GM23338 (cell line): ENCODE measurements at regions not wholly inside any gene's neighbourhood (a gene's known extent, or its start where the extent isn't known, plus 50 kb on each side); places are given as distances from the start of the nearest gene placed in this dataset.

Experiments
- ATAC-seq: fragments of 200-7000 bp; cut with Tn5 transposase; 3 replicates; pipeline ENCODE4 v1.9.1; 2020
- DNase-seq: peaks from one replicate; pipeline ENCODE4 v3.0.0-alpha.2; 2015; ENCODE audit warnings: low spot score
- H2AFZ ChIP-seq: fragments of 200-600 bp; sonication (generic); 2 replicates; pipeline ENCODE4 v1.8.0; 2016; ENCODE audit warnings: antibody characterized with exemption, mild to moderate bottlenecking, moderate library complexity
- H3F3A ChIP-seq: fragments of 200-600 bp; sonication (generic); replicated peaks from 2 replicates; pipeline ENCODE4 v1.8.0; 2017; ENCODE audit warnings: antibody characterized with exemption, mixed run types, low read depth
- H3K27ac ChIP-seq: fragments of 200-600 bp; sonication (generic); 2 replicates; pipeline ENCODE4 v1.6.1; 2016; ENCODE audit warnings: low read depth
- H3K27me3 ChIP-seq: fragments of 200-600 bp; sonication (generic); 2 replicates; pipeline ENCODE4 v1.8.0; 2016; ENCODE audit warnings: mild to moderate bottlenecking, mixed run types, moderate library complexity; ENCODE audit not compliant: insufficient read depth
- H3K36me3 ChIP-seq: fragments of 200-600 bp; sonication (generic); 2 replicates; pipeline ENCODE4 v1.8.0; 2016; ENCODE audit warnings: mild to moderate bottlenecking; ENCODE audit not compliant: insufficient read depth
- H3K4me1 ChIP-seq: fragments of 200-600 bp; sonication (generic); 2 replicates; pipeline ENCODE4 v1.8.0; 2016; ENCODE audit warnings: mild to moderate bottlenecking, moderate library complexity; ENCODE audit not compliant: insufficient read depth
- H3K4me2 ChIP-seq: fragments of 200-600 bp; sonication (generic); 2 replicates; pipeline ENCODE4 v1.7.1; 2017; ENCODE audit warnings: mixed run types
- H3K4me3 ChIP-seq: fragments of 200-600 bp; sonication (generic); 2 replicates; pipeline ENCODE4 v1.6.1; 2016; ENCODE audit warnings: mixed run types
- H3K79me2 ChIP-seq: fragments of 200-600 bp; sonication (generic); replicated peaks from 2 replicates; pipeline ENCODE4 v1.8.0; 2017; ENCODE audit warnings: mild to moderate bottlenecking; ENCODE audit not compliant: insufficient read depth
- H3K9me2 ChIP-seq: fragments of 200-600 bp; sonication (generic); 2 replicates; pipeline ENCODE4 v1.8.0; 2017; ENCODE audit not compliant: insufficient read depth
- H4K20me1 ChIP-seq: fragments of 200-600 bp; sonication (generic); replicated peaks from 2 replicates; pipeline ENCODE4 v1.8.0; 2017; ENCODE audit warnings: mild to moderate bottlenecking; ENCODE audit not compliant: insufficient read depth
- H3K27ac Mint-ChIP-seq: 2 replicates; pipeline ENCODE4 v1.8.0; 2020; ENCODE audit warnings: inconsistent platforms, mild to moderate bottlenecking, moderate library complexity, mixed read lengths
- H3K27me3 Mint-ChIP-seq: 3 replicates; pipeline ENCODE4 v1.8.0; 2022; ENCODE audit warnings: low read depth, mild to moderate bottlenecking, moderate library complexity, mixed read lengths, inconsistent platforms; ENCODE audit not compliant: insufficient read depth, poor library complexity
- H3K36me3 Mint-ChIP-seq: 3 replicates; pipeline ENCODE4 v1.8.0; 2021; ENCODE audit warnings: low read depth, mild to moderate bottlenecking, inconsistent platforms, moderate library complexity, mixed read lengths
- H3K4me1 Mint-ChIP-seq: 3 replicates; pipeline ENCODE4 v1.8.0; 2020; ENCODE audit warnings: mild to moderate bottlenecking, inconsistent platforms, mixed read lengths
- H3K4me3 Mint-ChIP-seq: 3 replicates; pipeline ENCODE4 v1.8.0; 2021; ENCODE audit warnings: moderate library complexity, mild to moderate bottlenecking, inconsistent platforms, mixed read lengths
- H3K9me3 Mint-ChIP-seq: 3 replicates; pipeline ENCODE4 v1.8.0; 2020; ENCODE audit warnings: moderate library complexity, mild to moderate bottlenecking, inconsistent platforms, mixed read lengths
- CREB1 ChIP-seq: fragments of 250-450 bp; sonication (Bioruptor Pico); IDR thresholded peaks from 2 replicates; pipeline ENCODE4 v1.5.0; 2020; ENCODE audit warnings: low read depth, mild to moderate bottlenecking, moderate library complexity
- ETS1 ChIP-seq: IDR thresholded peaks from 2 replicates; pipeline ENCODE4 v1.6.1; 2016; ENCODE audit warnings: antibody characterized with exemption
- EZH2phosphoT487 ChIP-seq: fragments of 200-600 bp; sonication (generic); IDR thresholded peaks from one replicate; pipeline ENCODE4 v1.8.1; 2018; ENCODE audit warnings: antibody characterized with exemption; ENCODE audit not compliant: unreplicated experiment
- JUNB ChIP-seq: IDR thresholded peaks from one replicate; pipeline ENCODE4 v1.6.1; 2016; ENCODE audit warnings: antibody characterized with exemption; ENCODE audit not compliant: unreplicated experiment
- NANOG ChIP-seq: IDR thresholded peaks from 2 replicates; pipeline ENCODE4 v1.6.1; 2016; ENCODE audit warnings: antibody characterized with exemption, borderline replicate concordance
- POLR2AphosphoS5 ChIP-seq: IDR thresholded peaks from 2 replicates; pipeline ENCODE4 v1.6.1; 2016; ENCODE audit warnings: antibody characterized with exemption, low read depth
- STAT1 ChIP-seq: IDR thresholded peaks from one replicate; pipeline ENCODE4 v1.6.1; 2016; ENCODE audit warnings: antibody characterized with exemption; ENCODE audit not compliant: unreplicated experiment
- ZNF114 ChIP-seq: fragments of 250-450 bp; sonication (Bioruptor Pico); IDR thresholded peaks from 2 replicates; pipeline ENCODE4 v1.5.0; 2020; ENCODE audit warnings: mild to moderate bottlenecking, moderate library complexity
- ZNF331 ChIP-seq: fragments of 250-450 bp; sonication (Bioruptor Pico); IDR thresholded peaks from 2 replicates; pipeline ENCODE4 v1.5.0; 2020; ENCODE audit warnings: low read depth, mild to moderate bottlenecking, moderate library complexity
- TF ChIP-seq, protein P1 (sequence below), 2 experiments: fragments of 200-600 bp in 1 of 2; sonication (generic) in 1 of 2; conservative IDR thresholded peaks; 2 replicates each; pipeline versions ENCODE4 v1.5.1 to v1.6.1; 2016 to 2017; ENCODE audit warnings: antibody characterized with exemption in 2 of 2, low read depth in 2 of 2, mild to moderate bottlenecking in 2 of 2, moderate library complexity in 1 of 2
- TF ChIP-seq, protein P2 (sequence below): IDR thresholded peaks from one replicate; pipeline ENCODE4 v1.6.1; 2018; ENCODE audit warnings: antibody characterized with exemption; ENCODE audit not compliant: unreplicated experiment
- TF ChIP-seq, protein P3 (sequence below): fragments of 250-450 bp; sonication (Bioruptor Pico); IDR thresholded peaks from 2 replicates; pipeline ENCODE4 v1.5.0; 2020; ENCODE audit warnings: mild to moderate bottlenecking, moderate library complexity

DNA sequence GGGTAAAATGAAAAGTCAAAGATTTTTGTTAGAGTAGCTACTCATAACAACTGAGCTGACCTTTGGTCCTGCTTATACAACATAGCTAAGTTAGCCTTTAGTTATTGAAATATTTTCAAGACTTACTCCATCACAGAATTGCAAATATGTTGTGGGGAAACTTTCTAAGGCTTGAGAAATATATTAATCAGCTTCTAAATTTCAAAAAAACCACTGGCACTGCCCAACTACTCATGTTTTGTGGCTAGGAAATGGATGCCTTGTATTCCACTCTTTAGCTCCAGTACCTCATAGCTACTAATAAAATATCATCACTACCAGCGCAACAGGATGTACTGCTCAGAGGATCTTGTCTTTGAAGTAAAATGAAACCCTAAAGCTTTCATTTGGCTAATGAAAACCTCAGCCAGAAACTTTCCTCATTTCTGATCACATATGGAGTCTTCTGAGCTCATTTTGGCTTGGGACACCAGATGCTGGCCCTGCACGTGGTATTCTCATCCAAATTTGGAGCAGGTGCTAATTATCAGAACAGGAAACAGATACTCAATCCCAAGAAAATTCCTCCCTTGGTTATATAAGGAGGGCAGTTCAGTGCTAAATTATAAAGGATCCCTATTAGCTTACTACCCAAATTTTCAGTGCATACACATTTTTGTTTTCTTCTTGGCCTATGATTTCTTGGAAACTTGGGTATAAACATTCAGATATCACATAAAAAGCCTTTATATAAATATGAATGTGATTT, 690.7 kb downstream of the ADGRL2 start:
- DNase-seq (no peak), ATAC-seq (no peak)
- H3K4me2 ChIP-seq: no peak overlapping the region
- H3F3A ChIP-seq: no peaks in the 10 kb centered on the region
- no peaks in the 10 kb centered on the region for H3K79me2 ChIP-seq
- no peaks in the 10 kb centered on the region for H3K9me2 ChIP-seq
- TF ChIP-seq ZNF331 (CRISPR knock-in tag): no peak
- TF ChIP-seq, protein P1, sequence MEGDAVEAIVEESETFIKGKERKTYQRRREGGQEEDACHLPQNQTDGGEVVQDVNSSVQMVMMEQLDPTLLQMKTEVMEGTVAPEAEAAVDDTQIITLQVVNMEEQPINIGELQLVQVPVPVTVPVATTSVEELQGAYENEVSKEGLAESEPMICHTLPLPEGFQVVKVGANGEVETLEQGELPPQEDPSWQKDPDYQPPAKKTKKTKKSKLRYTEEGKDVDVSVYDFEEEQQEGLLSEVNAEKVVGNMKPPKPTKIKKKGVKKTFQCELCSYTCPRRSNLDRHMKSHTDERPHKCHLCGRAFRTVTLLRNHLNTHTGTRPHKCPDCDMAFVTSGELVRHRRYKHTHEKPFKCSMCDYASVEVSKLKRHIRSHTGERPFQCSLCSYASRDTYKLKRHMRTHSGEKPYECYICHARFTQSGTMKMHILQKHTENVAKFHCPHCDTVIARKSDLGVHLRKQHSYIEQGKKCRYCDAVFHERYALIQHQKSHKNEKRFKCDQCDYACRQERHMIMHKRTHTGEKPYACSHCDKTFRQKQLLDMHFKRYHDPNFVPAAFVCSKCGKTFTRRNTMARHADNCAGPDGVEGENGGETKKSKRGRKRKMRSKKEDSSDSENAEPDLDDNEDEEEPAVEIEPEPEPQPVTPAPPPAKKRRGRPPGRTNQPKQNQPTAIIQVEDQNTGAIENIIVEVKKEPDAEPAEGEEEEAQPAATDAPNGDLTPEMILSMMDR (conservative IDR thresholded peaks at IDR 0.05; ENCODE audit: low read depth in 2 of 2): no peak
- TF ChIP-seq ETS1: no peak
- TF ChIP-seq JUNB: no peak
- no peak for TF ChIP-seq ZNF114 (CRISPR knock-in tag)
- TF ChIP-seq, protein P2, sequence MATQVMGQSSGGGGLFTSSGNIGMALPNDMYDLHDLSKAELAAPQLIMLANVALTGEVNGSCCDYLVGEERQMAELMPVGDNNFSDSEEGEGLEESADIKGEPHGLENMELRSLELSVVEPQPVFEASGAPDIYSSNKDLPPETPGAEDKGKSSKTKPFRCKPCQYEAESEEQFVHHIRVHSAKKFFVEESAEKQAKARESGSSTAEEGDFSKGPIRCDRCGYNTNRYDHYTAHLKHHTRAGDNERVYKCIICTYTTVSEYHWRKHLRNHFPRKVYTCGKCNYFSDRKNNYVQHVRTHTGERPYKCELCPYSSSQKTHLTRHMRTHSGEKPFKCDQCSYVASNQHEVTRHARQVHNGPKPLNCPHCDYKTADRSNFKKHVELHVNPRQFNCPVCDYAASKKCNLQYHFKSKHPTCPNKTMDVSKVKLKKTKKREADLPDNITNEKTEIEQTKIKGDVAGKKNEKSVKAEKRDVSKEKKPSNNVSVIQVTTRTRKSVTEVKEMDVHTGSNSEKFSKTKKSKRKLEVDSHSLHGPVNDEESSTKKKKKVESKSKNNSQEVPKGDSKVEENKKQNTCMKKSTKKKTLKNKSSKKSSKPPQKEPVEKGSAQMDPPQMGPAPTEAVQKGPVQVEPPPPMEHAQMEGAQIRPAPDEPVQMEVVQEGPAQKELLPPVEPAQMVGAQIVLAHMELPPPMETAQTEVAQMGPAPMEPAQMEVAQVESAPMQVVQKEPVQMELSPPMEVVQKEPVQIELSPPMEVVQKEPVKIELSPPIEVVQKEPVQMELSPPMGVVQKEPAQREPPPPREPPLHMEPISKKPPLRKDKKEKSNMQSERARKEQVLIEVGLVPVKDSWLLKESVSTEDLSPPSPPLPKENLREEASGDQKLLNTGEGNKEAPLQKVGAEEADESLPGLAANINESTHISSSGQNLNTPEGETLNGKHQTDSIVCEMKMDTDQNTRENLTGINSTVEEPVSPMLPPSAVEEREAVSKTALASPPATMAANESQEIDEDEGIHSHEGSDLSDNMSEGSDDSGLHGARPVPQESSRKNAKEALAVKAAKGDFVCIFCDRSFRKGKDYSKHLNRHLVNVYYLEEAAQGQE: no peak
- TF ChIP-seq CREB1 (CRISPR knock-in tag): no peak
- TF ChIP-seq NANOG: no peak
- no peak for TF ChIP-seq STAT1
- TF ChIP-seq, protein P3, sequence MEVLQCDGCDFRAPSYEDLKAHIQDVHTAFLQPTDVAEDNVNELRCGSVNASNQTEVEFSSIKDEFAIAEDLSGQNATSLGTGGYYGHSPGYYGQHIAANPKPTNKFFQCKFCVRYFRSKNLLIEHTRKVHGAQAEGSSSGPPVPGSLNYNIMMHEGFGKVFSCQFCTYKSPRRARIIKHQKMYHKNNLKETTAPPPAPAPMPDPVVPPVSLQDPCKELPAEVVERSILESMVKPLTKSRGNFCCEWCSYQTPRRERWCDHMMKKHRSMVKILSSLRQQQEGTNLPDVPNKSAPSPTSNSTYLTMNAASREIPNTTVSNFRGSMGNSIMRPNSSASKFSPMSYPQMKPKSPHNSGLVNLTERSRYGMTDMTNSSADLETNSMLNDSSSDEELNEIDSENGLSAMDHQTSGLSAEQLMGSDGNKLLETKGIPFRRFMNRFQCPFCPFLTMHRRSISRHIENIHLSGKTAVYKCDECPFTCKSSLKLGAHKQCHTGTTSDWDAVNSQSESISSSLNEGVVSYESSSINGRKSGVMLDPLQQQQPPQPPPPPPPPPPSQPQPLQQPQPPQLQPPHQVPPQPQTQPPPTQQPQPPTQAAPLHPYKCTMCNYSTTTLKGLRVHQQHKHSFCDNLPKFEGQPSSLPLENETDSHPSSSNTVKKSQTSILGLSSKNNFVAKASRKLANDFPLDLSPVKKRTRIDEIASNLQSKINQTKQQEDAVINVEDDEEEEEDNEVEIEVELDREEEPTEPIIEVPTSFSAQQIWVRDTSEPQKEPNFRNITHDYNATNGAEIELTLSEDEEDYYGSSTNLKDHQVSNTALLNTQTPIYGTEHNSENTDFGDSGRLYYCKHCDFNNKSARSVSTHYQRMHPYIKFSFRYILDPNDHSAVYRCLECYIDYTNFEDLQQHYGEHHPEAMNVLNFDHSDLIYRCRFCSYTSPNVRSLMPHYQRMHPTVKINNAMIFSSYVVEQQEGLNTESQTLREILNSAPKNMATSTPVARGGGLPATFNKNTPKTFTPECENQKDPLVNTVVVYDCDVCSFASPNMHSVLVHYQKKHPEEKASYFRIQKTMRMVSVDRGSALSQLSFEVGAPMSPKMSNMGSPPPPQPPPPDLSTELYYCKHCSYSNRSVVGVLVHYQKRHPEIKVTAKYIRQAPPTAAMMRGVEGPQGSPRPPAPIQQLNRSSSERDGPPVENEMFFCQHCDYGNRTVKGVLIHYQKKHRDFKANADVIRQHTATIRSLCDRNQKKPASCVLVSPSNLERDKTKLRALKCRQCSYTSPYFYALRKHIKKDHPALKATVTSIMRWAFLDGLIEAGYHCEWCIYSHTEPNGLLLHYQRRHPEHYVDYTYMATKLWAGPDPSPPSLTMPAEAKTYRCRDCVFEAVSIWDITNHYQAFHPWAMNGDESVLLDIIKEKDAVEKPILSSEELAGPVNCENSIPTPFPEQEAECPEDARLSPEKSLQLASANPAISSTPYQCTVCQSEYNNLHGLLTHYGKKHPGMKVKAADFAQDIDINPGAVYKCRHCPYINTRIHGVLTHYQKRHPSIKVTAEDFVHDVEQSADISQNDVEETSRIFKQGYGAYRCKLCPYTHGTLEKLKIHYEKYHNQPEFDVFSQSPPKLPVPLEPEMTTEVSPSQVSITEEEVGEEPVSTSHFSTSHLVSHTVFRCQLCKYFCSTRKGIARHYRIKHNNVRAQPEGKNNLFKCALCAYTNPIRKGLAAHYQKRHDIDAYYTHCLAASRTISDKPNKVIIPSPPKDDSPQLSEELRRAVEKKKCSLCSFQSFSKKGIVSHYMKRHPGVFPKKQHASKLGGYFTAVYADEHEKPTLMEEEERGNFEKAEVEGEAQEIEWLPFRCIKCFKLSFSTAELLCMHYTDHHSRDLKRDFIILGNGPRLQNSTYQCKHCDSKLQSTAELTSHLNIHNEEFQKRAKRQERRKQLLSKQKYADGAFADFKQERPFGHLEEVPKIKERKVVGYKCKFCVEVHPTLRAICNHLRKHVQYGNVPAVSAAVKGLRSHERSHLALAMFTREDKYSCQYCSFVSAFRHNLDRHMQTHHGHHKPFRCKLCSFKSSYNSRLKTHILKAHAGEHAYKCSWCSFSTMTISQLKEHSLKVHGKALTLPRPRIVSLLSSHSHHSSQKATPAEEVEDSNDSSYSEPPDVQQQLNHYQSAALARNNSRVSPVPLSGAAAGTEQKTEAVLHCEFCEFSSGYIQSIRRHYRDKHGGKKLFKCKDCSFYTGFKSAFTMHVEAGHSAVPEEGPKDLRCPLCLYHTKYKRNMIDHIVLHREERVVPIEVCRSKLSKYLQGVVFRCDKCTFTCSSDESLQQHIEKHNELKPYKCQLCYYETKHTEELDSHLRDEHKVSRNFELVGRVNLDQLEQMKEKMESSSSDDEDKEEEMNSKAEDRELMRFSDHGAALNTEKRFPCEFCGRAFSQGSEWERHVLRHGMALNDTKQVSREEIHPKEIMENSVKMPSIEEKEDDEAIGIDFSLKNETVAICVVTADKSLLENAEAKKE (CRISPR knock-in tag): no peak
- TF ChIP-seq EZH2phosphoT487: no peak
- TF ChIP-seq POLR2AphosphoS5: no peak
- H3K9me3 Mint-ChIP-seq: peaks cover 29% of the 10 kb centered on the region
- H3K4me3 Mint-ChIP-seq: no peak overlapping the region
- H2AFZ ChIP-seq: no peak overlapping the region
- H3K27me3 ChIP-seq: no peaks in the 10 kb centered on the region
- no peaks in the 10 kb centered on the region for H3K36me3 ChIP-seq
- no peak overlapping the region for H3K4me3 ChIP-seq
- H3K36me3 Mint-ChIP-seq: peaks cover 27% of the 10 kb centered on the region
- peaks cover 5% of the 10 kb centered on the region for H3K27me3 Mint-ChIP-seq
- peaks cover 6% of the 10 kb centered on the region for H3K4me1 ChIP-seq
- no peak overlapping the region for H3K27ac ChIP-seq
- peaks cover 7% of the 10 kb centered on the region for H3K4me1 Mint-ChIP-seq
- no peak overlapping the region for H3K27ac Mint-ChIP-seq
- H4K20me1 ChIP-seq: no peaks in the 10 kb centered on the region
